GM21515 (cell line): ENCODE measurements at regions not wholly inside any gene's neighbourhood (a gene's known extent, or its start where the extent isn't known, plus 50 kb on each side); places are given as distances from the start of the nearest gene placed in this dataset.

Experiments
- ATAC-seq: cut with Tn5 transposase; IDR thresholded peaks from one replicate; pipeline ENCODE4 v1.9.1; 2021; ENCODE audit not compliant: unreplicated experiment

DNA sequence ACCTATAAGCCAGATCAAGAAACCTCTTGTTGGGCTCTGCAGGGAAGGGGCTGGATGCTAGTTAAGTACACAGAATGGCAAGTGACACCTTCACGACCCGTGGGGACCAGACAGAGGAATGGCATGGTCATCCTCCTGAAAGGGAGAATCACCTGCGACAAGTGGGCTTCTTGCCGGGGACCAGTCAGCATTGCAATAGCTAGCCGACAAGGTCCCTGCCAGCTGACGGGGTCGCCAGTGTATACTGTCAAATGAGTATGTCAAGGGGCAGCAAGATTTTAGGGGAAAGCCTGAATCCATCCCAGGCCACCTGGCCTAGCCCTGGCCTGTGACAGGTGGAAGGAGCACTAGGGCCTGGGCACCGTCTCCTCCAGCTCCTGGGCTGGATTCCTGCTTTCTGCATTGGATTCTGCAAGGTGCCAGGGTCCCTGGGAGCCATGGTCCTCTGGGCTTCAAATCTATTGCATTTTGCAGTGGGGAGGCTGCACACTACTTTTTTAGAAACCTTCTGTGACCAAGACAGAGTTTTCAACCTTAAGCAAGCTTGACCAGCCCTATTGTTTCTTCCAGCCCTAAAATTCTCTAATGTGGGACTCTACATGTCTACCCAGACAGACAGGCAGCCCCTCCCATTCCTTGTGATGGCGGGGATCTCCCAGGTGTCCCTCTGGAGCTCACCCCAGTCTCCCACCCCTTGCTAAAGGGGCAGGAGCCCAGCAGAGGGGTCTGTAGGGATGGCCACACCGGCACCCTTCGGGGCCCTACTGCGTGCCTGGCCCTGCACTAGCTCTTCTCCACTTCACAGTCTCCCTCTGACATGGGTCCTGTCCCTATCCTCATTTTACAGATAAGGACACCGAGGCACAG is 178.5 kb downstream of the GLI2 start:
- ATAC-seq = no peak

DNA sequence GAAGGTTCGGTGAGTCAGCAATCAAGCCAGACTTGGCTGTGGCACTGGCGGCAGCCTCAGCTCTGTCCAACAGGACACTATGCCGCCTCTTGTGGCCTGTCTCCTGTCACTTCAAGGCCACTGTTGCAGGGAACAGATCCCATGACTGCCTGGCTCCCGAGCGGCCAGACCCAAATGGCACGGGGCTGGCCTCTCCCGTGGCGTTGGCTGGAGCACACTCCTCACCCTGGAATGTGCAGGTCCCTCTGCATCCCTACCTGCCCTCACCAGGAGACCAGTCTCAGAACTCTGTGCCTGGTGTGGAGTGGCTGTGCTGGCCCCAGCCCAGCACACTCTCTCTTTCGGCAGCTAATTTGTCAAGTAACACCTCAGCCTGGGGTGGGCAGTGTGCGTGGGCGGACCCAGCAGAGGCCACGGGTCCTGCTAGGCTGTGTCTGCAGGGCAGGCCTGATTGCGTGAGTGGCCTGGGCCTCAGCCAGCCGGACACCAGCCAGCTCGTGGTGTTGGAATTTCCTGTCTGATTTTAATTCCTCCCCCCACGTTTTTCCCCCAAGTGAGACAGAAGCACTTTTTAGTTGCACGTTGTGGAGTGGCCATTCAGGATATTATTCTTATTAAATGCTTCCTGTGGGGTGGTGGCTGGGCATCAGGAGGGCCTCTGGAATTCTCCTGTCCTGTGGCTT is 179.3 kb downstream of the GLI2 start:
- no peak for ATAC-seq

DNA sequence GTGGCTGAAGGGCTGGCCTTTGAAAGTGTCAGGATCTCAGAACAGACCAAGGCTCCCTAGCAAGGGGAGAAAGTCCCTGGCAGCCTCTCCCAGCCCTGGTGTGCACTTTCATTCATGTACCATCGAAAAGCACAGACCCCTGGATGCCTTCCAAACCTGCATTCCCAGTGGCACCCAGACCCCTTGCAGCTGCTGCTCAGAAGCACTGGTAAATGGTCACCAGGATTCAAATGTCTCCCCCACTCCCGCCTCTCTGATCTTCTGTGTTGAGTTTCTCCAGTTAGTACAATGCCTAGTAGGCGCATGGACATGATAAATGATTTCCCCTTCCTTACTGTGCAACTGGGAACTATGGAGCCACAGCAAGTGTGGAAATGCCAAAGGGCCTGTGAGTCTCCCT is 180.0 kb downstream of the GLI2 start:
- no peak for ATAC-seq

DNA sequence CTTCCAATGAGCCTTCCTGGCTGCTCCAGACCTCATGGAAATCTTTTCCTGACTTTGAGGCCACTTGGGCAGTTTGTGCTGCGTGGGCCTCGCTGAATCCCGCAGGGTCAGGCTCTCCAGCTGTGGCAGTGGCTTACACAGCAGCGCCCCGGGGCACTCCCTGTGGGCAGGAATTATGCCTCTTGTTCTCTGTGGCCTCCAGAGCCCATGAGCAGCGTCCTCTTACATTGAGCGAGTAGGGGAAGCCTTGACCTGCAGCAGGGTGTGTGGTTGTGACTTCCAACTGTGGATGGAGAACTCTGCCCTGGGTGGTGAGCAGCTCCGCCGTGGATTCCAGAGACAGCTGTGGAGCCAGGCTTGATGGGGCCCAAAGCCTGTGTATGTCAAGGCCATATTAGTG is 180.8 kb downstream of the GLI2 start:
- no peak for ATAC-seq

GRCh38 chr2:120917886-120918285 is 182.2 kb downstream of the GLI2 start:
- ATAC-seq = no peak

DNA sequence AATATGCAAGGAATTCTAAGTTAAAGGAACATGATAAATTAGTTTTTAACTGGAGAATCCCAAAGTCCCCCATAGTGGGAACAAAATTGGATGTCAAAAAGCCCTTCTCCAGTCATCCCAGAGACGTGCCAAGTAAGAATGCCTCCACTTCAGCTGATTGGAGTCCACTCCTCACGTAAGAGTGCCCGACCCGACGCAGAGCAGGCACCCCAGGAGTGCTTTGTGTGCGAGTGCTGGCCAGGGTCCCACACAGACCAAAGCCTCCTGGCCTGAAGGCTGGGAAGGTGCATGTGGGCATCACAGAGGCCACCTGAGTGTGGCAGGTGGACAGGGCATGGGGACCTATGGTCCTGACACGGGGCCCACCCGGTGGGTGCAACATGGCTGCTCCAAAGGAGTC is 183.5 kb downstream of the GLI2 start:
- ATAC-seq = no peak

GRCh38 chr2:120919771-120920453 is 184.2 kb downstream of the GLI2 start:
- ATAC-seq = no peak

DNA sequence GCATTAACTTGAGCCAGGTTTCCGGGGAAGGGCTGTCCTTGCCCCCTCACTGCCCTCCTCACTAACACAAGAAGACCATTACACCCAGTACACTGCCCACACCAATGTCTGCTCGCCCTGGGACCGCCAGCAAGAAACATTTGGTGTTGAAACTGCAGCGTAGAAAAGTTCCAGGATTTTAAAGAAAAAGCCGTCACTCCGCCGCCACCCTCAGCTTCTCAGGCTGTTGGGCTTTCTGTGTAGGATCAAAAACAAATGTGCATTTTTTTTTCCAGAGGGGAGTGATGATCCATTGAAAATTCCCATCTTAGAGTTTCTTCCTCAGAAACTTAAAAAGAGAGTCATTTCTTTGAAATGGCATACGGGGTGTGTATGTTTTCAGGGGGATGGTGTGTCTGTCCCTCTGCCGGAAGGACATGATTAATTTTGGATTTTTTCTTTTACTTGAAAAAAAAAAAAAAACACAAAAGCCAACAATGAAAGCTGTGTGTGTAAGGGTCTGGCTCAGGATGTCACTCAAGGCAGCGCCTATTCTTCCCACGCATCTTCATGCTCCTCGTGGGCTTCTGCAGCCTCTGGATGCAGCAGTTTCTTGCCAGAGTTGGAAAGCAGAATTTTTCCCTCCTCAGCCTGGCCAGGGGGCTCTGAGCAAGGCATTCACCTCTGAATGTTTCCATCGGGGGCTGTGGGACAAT is 184.9 kb downstream of the GLI2 start:
- ATAC-seq = no peak

GRCh38 chr2:120921457-120921856 is 185.8 kb downstream of the GLI2 start:
- ATAC-seq = no peak

GRCh38 chr2:120922571-120923332 is 187.1 kb downstream of the GLI2 start:
- ATAC-seq = no peak

- no peak for ATAC-seq
Observed at GRCh38 chr2:120923426-120923825, 187.8 kb downstream of the GLI2 start.

- ATAC-seq = no peak
Observed at GRCh38 chr2:120924924-120925323, 189.3 kb downstream of the GLI2 start.

DNA sequence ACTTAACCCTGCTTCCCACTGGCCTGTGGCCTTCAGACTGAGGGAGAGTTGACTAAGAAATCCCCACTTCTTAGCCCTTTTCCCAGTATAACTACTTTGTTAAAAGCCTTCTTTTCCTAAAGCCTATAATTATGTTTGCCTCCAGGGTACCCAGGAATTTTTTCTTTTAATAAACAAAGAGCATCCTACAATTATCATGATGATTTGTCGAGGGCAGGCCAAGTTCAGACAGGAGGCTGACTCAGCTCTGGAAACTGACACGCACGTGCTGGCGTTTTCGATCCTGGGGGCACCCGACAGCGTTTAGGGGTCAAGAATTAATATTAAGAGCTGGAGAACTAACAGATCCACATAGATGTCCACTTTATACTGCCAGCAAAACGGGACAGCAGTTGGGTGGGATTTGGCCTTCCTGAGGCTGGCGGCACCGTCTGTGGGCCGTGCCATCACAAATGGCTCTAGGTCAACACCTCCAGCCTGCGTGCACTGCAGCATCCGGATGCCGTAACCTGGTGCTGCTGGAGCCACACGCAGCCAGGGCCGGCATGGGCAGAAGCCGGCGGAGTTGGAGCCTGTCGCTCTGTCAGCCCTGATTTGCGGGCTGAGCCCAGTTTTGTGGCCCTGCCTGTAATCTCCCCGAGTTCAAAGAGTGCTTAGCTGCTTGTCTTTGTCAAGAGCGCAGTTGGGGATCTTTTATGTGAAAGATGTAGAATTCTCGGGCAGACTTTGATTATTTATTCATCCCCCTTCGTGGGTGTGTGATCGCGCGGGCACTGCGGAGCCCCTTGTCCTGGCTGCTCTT is 191.0 kb downstream of the GLI2 start:
- no peak for ATAC-seq

GRCh38 chr2:120927265-120927628 is 191.6 kb downstream of the GLI2 start:
- no peak for ATAC-seq

DNA sequence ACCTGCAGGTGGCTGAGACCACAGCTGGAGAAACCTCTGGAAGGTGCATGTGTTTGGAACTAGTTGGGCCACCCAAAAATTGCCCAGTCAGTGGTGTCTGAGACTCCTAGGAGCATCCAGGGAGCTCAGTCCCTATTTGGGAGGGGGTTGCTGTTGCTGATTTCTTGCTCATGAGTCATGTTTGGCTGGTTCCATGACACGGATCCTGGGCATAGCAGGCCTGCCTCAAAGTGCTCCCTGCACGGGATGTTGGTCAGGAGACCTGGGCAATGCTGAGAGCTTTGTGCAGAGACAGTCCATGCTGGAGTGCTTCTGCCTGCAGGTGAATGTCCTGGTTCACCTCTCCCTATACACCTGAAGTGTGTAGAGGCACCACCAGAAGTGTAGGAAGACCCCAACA is 194.2 kb downstream of the GLI2 start:
- no peak for ATAC-seq

DNA sequence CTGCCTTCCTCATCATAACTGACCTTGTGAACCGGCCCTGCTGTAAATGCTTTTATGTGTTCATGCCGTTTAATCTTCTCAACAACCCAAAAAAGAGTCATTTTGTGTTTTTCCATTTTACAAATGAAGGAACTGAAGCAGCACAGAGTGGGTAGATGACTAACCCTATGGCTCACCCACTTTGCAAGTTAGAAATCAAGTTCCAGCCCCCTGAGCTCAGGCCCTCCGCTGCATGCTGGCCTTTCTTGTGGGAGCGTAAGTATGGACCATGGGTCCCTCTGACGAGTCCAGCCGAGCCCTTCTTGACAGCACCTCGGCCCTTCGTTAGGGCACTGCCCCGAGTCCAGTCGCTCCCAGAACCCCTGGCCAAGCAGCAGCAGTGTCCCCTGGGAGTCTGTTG is 194.6 kb downstream of the GLI2 start:
- no peak for ATAC-seq

- no peak for ATAC-seq
Observed at GRCh38 chr2:120930864-120931263, 195.2 kb downstream of the GLI2 start.

DNA sequence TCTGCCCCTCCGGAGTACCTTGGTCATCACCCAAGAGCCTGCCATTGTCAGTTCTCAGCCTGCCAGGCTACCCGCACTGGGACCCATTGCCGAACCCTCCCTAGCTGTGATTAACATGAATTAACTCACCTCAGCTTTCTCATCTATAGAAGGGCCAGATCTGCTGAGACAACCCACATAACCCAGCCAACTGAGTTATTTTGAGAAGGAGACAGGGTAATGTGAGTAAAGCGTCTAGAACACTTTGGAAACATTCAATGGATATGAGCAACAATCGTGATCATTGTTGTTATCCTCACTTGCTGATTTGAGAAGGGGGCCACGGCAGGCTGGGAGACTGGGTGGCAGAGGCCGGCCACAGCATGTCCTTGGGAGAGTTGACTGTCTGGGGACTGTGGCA is 196.8 kb downstream of the GLI2 start:
- no peak for ATAC-seq

GRCh38 chr2:120932881-120933280 is 197.2 kb downstream of the GLI2 start:
- ATAC-seq = no peak
